Adrenal gland (tissue), 9 donors: ENCODE measurements at regions not wholly inside any gene's neighbourhood (a gene's known extent, or its start where the extent isn't known, plus 50 kb on each side); places are given as distances from the start of the nearest gene placed in this dataset.

ENCODE experiments used
- DNase-seq, 7 donors: peaks; one replicate each; pipeline ENCODE4 v3.0.0-alpha.2; 2019 to 2020
- H3K27ac ChIP-seq, 5 donors: fragments of 200-600 bp; sonication (generic) in 4 of 5; 1 replicate in 3 of 5; 2 replicates in 2 of 5; pipeline versions ENCODE4 v1.5.1 to v1.8.0; 2016 to 2020; ENCODE audit warnings: mild to moderate bottlenecking in 1 of 5
- H3K27me3 ChIP-seq: fragments of 200-600 bp; 2 replicates; pipeline ENCODE4 v1.8.0; 2021
- H3K36me3 ChIP-seq, 2 donors: fragments of 200-600 bp; replicated peaks in 1 of 2; 1 replicate in 1 of 2; 2 replicates in 1 of 2; pipeline versions ENCODE4 v1.5.1 to v1.8.0; 2018 to 2022
- H3K4me1 ChIP-seq, 2 donors: fragments of 200-600 bp; replicated peaks in 1 of 2; 1 replicate in 1 of 2; 2 replicates in 1 of 2; pipeline versions ENCODE4 v1.5.1 to v1.8.0; 2018 to 2021
- H3K4me3 ChIP-seq, 4 donors: fragments of 200-600 bp; sonication (generic) in 3 of 4; one replicate each; pipeline ENCODE4 v1.5.1; 2016 to 2018
- H3K9me3 ChIP-seq, 3 donors: fragments of 200-600 bp; sonication (generic) in 1 of 3; replicated peaks in 1 of 3; 1 replicate in 2 of 3; 2 replicates in 1 of 3; pipeline versions ENCODE4 v1.5.1 to v1.8.0; 2016 to 2021
- CTCF ChIP-seq, 6 experiments: fragments of 450-650 bp in 4 of 6; fragments of 200-600 bp in 2 of 6; sonication (generic) in 1 of 6; IDR thresholded peaks; 1 replicate in 5 of 6; 2 replicates in 1 of 6; pipeline versions ENCODE4 v1.5.1 to v1.8.0; 2016 to 2021; ENCODE audit warnings: antibody characterized with exemption in 6 of 6, mild to moderate bottlenecking in 2 of 6, moderate library complexity in 1 of 6
- POLR2A ChIP-seq, 2 donors: fragments of 450-650 bp; IDR thresholded peaks; one replicate each; pipeline ENCODE4 v1.6.1; 2017; ENCODE audit warnings: antibody characterized with exemption in 2 of 2, mild to moderate bottlenecking in 2 of 2, moderate library complexity in 1 of 2
- WGBS, 4 donors: extraction: QIAGEN DNeasy Blood & Tissue Kit in 2 of 4; methylation state at CpG; one replicate each; pipeline versions ENCODE4 v1.1.5 to v1.1.7; 2013 to 2017; 5-methylcytosine and 5-hydroxymethylcytosine counted together
- intact Hi-C, 2 donors: fragments of 100-400 bp; cut with DNase I; formaldehyde crosslinking; loops; one replicate each; pipeline versions ENCODE4 v1.14.1 to v1.15.0; 2022 to 2023
- donor health status: healthy with polysubstance abuse.
- donor health status: Bipolar disorder and iron deficiency.
- donor health status: DM: yes; HTN: yes; CAD: no.
- donor health status: DM: no; HTN: no; CAD: no.
- donor health status: DM: no; HTN: no; CAD: no.

- Histone ChIP-seq H3K4me1 (no peaks in the 10 kb centered on the region), H3K9me3 (no peaks in the 10 kb centered on the region), H3K27me3 (no peaks in the 10 kb centered on the region), H3K36me3 (no peaks in the 10 kb centered on the region), H3K27ac (peak overlapping the region in 1 of 5 donors; percentile 17), H3K4me3 (no peak overlapping the region)
- intact Hi-C loops: no loop called here
- peak; percentile 10 to 53 (median 17) for DNase-seq
- WGBS, 4 donors: 55 to 59% (median 58%) methylated on average over 3 of the region's 3 CpGs
- no peak for TF ChIP-seq CTCF (IDR thresholded peaks at IDR 0.05)
- TF ChIP-seq POLR2A (IDR thresholded peaks at IDR 0.05): no peak
Measured at GRCh38 chr9:75372499-75373268, 284.4 kb downstream of the OSTF1 start.

GRCh38 chr9:75376680-75377254, 288.5 kb downstream of the OSTF1 start:
- WGBS, 4 donors: 70 to 78% (median 74%) methylated on average over 3 of the region's 3 CpGs
- no peak for DNase-seq
- Histone ChIP-seq H3K36me3 (no peaks in the 10 kb centered on the region), H3K9me3 (no peaks in the 10 kb centered on the region), H3K4me3 (no peak overlapping the region), H3K27me3 (no peaks in the 10 kb centered on the region), H3K4me1 (no peaks in the 10 kb centered on the region), H3K27ac (no peak overlapping the region)
- intact Hi-C loops: no loop called here
- TF ChIP-seq POLR2A (IDR thresholded peaks at IDR 0.05): no peak
- no peak for TF ChIP-seq CTCF (IDR thresholded peaks at IDR 0.05)

GRCh38 chr9:75378036-75378435, 289.7 kb downstream of the OSTF1 start:
- Histone ChIP-seq H3K4me3 (no peak overlapping the region), H3K27me3 (no peaks in the 10 kb centered on the region), H3K27ac (peak overlapping the region in 1 of 5 donors; percentile 36), H3K9me3 (no peaks in the 10 kb centered on the region), H3K4me1 (no peaks in the 10 kb centered on the region), H3K36me3 (no peaks in the 10 kb centered on the region)
- peak; percentile 25 to 88 (median 65) for DNase-seq
- no peak for TF ChIP-seq POLR2A (IDR thresholded peaks at IDR 0.05)
- TF ChIP-seq CTCF (IDR thresholded peaks at IDR 0.05): no peak
- intact Hi-C loops: no loop called here
- WGBS, 4 donors: 29 to 50% (median 35%) methylated on average over 2 to 9 of the region's 9 CpGs

GRCh38 chr9:75378926-75379325, 290.6 kb downstream of the OSTF1 start:
- no peaks in the 10 kb centered on the region for H3K4me1 ChIP-seq
- no peak overlapping the region for H3K4me3 ChIP-seq
- WGBS, 4 donors: 44 to 64% (median 55%) methylated on average over 1 of the region's 1 CpG
- H3K9me3 ChIP-seq: no peaks in the 10 kb centered on the region
- intact Hi-C loops: no loop called here
- no peaks in the 10 kb centered on the region for H3K27me3 ChIP-seq
- no peak for TF ChIP-seq POLR2A (IDR thresholded peaks at IDR 0.05)
- TF ChIP-seq CTCF (IDR thresholded peaks at IDR 0.05): no peak
- no peak overlapping the region for H3K27ac ChIP-seq
- no peaks in the 10 kb centered on the region for H3K36me3 ChIP-seq
- DNase-seq: no peak
